Lower leg skin (tissue), 3 donors: ENCODE measurements at regions not wholly inside any gene's neighbourhood (a gene's known extent, or its start where the extent isn't known, plus 50 kb on each side); places are given as distances from the start of the nearest gene placed in this dataset.

Experiments
- POLR2A ChIP-seq, 2 donors: fragments of 450-650 bp; IDR thresholded peaks; one replicate each; pipeline ENCODE4 v1.6.1; 2016 to 2017; ENCODE audit warnings: antibody characterized with exemption in 2 of 2, mild to moderate bottlenecking in 1 of 2, moderate library complexity in 1 of 2
- TF ChIP-seq, protein P1 (sequence below), 3 donors: fragments of 450-650 bp; IDR thresholded peaks; one replicate each; pipeline ENCODE4 v1.5.1; 2016; ENCODE audit warnings: antibody characterized with exemption in 3 of 3, mild to moderate bottlenecking in 3 of 3, moderate library complexity in 2 of 3

DNA sequence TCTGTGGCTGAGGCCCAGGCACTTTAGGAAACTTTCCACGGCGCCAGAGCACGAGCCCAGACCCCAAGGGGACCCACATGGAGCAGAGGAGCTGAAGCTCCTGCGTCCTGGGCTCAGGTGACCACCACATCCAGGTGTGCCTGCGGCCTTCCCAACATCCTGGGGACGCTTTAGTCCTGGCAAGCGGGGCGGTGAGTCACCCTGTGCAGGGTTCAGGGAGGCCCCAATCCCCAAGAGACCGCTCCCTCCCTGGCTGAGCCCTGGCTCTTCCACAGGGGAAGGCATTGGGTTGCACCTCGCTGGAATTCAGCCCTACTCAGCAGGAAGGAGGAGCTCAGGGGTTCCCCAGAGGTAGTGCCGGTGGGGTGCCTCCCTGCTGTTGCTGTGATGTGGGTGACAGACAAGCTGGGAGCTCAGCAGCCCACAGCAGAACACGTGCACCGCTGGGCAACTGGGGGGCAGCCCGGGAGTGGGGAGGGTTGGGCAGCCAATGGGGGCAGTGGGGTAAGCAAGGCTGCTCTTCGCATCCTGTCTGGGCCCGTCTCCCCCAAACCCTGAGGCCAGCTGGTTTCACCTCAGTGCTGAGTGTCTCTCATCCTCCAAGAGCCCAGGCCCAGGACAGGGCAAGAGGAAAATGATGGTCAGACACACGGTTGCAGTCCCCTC lies 802.8 kb downstream of the BRD1 start:
- TF ChIP-seq, protein P1, sequence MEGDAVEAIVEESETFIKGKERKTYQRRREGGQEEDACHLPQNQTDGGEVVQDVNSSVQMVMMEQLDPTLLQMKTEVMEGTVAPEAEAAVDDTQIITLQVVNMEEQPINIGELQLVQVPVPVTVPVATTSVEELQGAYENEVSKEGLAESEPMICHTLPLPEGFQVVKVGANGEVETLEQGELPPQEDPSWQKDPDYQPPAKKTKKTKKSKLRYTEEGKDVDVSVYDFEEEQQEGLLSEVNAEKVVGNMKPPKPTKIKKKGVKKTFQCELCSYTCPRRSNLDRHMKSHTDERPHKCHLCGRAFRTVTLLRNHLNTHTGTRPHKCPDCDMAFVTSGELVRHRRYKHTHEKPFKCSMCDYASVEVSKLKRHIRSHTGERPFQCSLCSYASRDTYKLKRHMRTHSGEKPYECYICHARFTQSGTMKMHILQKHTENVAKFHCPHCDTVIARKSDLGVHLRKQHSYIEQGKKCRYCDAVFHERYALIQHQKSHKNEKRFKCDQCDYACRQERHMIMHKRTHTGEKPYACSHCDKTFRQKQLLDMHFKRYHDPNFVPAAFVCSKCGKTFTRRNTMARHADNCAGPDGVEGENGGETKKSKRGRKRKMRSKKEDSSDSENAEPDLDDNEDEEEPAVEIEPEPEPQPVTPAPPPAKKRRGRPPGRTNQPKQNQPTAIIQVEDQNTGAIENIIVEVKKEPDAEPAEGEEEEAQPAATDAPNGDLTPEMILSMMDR (IDR thresholded peaks at IDR 0.05): no peak
- TF ChIP-seq POLR2A (IDR thresholded peaks at IDR 0.05): no peak
